ENCODE measurements at regions not wholly inside any gene's neighbourhood (a gene's known extent, or its start where the extent isn't known, plus 50 kb on each side); places are given as distances from the start of the nearest gene placed in this dataset.

GRCh38 chr2:70036290-70036689 lies 51.0 kb upstream of the PCBP1 start:
- no peak for DNase-seq (ENCODE audit: low spot score)

GRCh38 chr2:70035344-70035844 lies 51.9 kb upstream of the PCBP1 start:
- DNase-seq (ENCODE audit: low spot score) = no peak

GRCh38 chr2:70030724-70031420 lies 56.4 kb upstream of the PCBP1 start:
- DNase-seq (ENCODE audit: low spot score) = no peak

GRCh38 chr2:70029814-70030409 lies 57.4 kb upstream of the PCBP1 start:
- peak; percentile 37 for DNase-seq (ENCODE audit: low spot score)

GRCh38 chr2:70024284-70024683 lies 62.9 kb upstream of the ASPRV1 start:
- no peak for DNase-seq (ENCODE audit: low spot score)

GRCh38 chr2:70019096-70019495 lies 57.7 kb upstream of the ASPRV1 start:
- DNase-seq (ENCODE audit: low spot score) = no peak

- no peak for DNase-seq (ENCODE audit: low spot score)
Observed at GRCh38 chr2:70017962-70018361, 56.5 kb upstream of the ASPRV1 start.

- no peak for DNase-seq (ENCODE audit: low spot score)
Observed at GRCh38 chr2:70014959-70015358, 53.5 kb upstream of the ASPRV1 start.

GRCh38 chr2:70012887-70013286 lies 51.5 kb upstream of the ASPRV1 start:
- DNase-seq (ENCODE audit: low spot score) = no peak

- DNase-seq (ENCODE audit: low spot score) = no peak
Observed at GRCh38 chr2:70011786-70012185, 50.4 kb upstream of the ASPRV1 start.

- DNase-seq (ENCODE audit: low spot score) = no peak
Observed at GRCh38 chr2:70011335-70011734, 49.9 kb upstream of the ASPRV1 start.

Data from HuH-7 (cell line).